ENCODE measurements at regions not wholly inside any gene's neighbourhood (a gene's known extent, or its start where the extent isn't known, plus 50 kb on each side); places are given as distances from the start of the nearest gene placed in this dataset.

DNA sequence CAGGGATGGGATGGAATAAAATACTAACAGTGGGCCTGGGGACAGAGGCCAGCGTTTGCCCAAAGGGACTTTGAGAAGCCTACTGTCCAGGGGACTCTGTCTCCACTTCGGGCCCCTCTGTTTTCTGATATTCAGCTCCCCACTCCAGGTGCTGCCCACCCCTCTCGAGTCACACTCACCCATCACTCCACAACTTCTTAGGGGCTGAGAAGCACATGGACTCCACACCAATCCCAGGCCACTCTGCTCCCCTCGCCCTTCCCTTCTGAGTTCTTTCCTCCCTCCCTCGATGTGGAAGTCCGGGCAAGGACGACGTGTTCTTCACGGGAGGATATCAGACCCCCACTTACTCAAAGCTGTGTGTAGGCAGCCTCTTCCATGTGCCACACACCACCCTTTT is 124.5 kb downstream of the BARX1 start:
- TF ChIP-seq CTCF (IDR thresholded peaks at IDR 0.05 in 8 of 11, conservative IDR thresholded peaks at IDR 0.05 in 3 of 11), result no peak
- TF ChIP-seq POLR2AphosphoS5 (IDR thresholded peaks at IDR 0.05), result no peak
- no peak for TF ChIP-seq POLR2A (IDR thresholded peaks at IDR 0.05)

Measured in spleen (tissue), 7 donors.